OCI-LY3 (cell line): ENCODE measurements at regions not wholly inside any gene's neighbourhood (a gene's known extent, or its start where the extent isn't known, plus 50 kb on each side); places are given as distances from the start of the nearest gene placed in this dataset.

Experiments
- EZH2phosphoT487 ChIP-seq: fragments of 200-600 bp; shearing (Covaris generic); IDR thresholded peaks from 2 replicates; pipeline ENCODE4 v1.6.1; 2018; ENCODE audit warnings: antibody characterized with exemption, mixed run types, low read depth
- TF ChIP-seq, protein P1 (sequence below): fragments of 200-600, 300-600 bp; sonication (generic); IDR thresholded peaks from 2 replicates; pipeline ENCODE4 v1.5.1; 2014; ENCODE audit warnings: antibody characterized with exemption, low read length, low read depth

DNA sequence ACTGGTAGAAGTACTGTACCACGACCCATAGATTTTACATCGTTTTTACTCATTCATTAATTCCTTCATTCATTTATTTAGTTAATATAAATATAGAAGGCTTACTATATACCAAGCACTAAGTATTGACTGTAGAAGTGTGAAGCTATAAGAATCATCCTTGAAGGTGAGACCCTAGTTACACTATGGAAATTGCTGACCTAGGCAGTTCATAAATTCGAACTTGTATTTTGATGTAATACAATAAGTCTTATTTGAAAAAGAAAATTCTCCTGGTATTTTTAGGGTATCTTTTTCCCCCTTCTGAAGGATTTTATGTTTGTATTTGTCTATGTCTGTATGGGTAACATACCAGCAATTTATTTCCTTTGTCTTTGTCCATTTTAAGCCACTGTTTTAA, 220.1 kb upstream of the DMAC1 start:
- TF ChIP-seq, protein P1, sequence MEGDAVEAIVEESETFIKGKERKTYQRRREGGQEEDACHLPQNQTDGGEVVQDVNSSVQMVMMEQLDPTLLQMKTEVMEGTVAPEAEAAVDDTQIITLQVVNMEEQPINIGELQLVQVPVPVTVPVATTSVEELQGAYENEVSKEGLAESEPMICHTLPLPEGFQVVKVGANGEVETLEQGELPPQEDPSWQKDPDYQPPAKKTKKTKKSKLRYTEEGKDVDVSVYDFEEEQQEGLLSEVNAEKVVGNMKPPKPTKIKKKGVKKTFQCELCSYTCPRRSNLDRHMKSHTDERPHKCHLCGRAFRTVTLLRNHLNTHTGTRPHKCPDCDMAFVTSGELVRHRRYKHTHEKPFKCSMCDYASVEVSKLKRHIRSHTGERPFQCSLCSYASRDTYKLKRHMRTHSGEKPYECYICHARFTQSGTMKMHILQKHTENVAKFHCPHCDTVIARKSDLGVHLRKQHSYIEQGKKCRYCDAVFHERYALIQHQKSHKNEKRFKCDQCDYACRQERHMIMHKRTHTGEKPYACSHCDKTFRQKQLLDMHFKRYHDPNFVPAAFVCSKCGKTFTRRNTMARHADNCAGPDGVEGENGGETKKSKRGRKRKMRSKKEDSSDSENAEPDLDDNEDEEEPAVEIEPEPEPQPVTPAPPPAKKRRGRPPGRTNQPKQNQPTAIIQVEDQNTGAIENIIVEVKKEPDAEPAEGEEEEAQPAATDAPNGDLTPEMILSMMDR, result no peak
- TF ChIP-seq EZH2phosphoT487, result no peak
